Testis (tissue), 2 donors: ENCODE measurements at regions not wholly inside any gene's neighbourhood (a gene's known extent, or its start where the extent isn't known, plus 50 kb on each side); places are given as distances from the start of the nearest gene placed in this dataset.

Source experiments
- CTCF ChIP-seq, 3 experiments: fragments of 450-650 bp in 2 of 3; fragments of 200-600 bp in 1 of 3; sonication (generic) in 1 of 3; IDR thresholded peaks; one replicate each; pipeline ENCODE4 v1.5.1; 2016 to 2019; ENCODE audit warnings: antibody characterized with exemption in 3 of 3, mild to moderate bottlenecking in 2 of 3, moderate library complexity in 1 of 3
- POLR2A ChIP-seq: fragments of 450-650 bp; IDR thresholded peaks from one replicate; pipeline ENCODE4 v1.6.1; 2017; ENCODE audit warnings: antibody characterized with exemption, mild to moderate bottlenecking, moderate library complexity

- no peak for TF ChIP-seq POLR2A
- TF ChIP-seq CTCF (IDR thresholded peaks at IDR 0.05), result no peak
Measured at GRCh38 chrX:109862433-109862832, 129.4 kb upstream of the ACSL4 start.
